ENCODE measurements at regions not wholly inside any gene's neighbourhood (a gene's known extent, or its start where the extent isn't known, plus 50 kb on each side); places are given as distances from the start of the nearest gene placed in this dataset.

DNA sequence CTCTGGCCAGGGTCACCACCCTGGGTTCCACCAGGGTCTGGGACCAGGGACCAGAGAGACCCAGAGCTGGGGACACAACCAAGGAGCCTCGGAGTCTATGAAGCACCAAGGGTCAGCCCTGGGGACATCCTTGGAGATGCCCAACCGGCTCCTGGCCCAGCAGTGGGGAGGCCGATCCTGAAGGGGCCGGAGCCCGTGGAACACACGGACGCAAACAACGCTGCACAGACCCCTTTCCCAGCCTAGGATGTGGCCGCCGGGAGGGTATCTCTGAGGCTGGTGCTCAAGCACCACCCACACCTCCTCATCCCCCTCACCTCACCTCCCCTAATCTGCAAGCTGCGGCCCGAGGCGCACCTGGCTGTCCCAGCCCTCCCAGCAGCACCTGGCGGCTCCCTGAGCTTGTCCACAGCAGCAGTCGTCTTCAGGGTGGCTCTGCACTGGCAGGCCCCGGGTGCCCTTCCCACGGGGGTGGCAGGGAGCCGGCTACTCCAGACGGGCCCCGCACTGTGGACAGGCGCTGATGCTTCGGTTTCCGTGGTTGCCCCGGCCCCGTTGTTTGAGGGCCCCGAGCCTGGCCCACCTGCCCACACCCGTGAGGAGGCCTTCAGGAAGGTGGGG lies 146.8 kb upstream of the C14orf180 start:
- no peak overlapping the region for H3K4me2 ChIP-seq (ENCODE audit: low read length)
- H3K4me3 ChIP-seq (ENCODE audit: low read length), result no peak overlapping the region

DNA sequence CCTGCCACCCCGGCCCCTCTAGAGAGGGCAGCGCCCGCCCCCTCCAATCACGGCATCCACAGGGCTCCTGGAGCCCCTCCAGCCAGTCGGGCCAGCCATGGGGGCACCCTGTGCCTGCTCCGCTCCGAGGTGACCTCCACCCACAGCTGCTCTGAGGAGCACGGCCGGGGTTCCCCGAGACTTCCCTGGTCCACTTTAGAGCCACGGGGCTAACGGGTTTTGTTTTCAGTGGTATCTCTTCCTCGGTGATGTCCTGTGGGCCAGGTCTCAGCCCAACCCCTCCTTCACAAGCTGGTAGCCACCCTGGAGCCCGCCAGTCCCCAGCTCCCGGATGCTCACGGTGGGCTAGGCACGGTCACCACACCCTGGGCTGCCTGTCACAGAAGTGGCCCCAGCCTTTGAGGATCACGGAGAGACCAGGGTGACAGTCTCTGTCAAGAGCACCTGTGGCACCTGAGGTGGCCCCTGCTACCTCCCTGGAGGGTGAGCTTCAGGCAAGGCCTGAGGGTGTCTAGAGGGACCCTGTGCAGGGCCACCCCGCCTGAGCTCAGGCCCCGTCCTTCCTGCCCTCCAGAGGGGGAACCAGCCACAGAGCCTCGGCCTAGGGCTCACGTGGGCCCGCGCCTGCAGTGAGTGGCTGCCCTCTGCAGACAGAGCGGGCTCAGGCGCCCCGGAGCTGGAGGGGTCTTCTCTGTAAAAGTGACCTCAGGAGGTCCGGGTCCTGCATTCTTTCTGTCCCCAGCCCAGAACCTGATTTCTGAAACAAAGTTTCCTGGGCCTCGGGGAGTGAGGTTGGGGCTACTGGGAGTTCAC lies 146.0 kb upstream of the C14orf180 start:
- Histone ChIP-seq H3K9me3 (ENCODE audit: low read length) (no peaks in the 10 kb centered on the region), H4K20me1 (ENCODE audit: insufficient read depth) (no peaks in the 10 kb centered on the region), H3K27me3 (ENCODE audit: insufficient read depth, low read depth, low read length) (no peaks in the 10 kb centered on the region), H3K4me2 (ENCODE audit: low read length) (no peak overlapping the region), H3K9me2 (ENCODE audit: insufficient read depth, low read length) (no peaks in the 10 kb centered on the region), H3K27ac (ENCODE audit: low read length) (no peak overlapping the region), H3F3A (ENCODE audit: insufficient read depth, low read length, poor library complexity, severe bottlenecking) (no peaks in the 10 kb centered on the region), H2AFZ (ENCODE audit: low read depth, low read length) (no peak overlapping the region), H3K36me3 (ENCODE audit: insufficient read depth, low read length) (no peaks in the 10 kb centered on the region), H3K4me3 (ENCODE audit: low read length) (no peak overlapping the region), H3K79me2 (replicated peaks; ENCODE audit: insufficient read depth, low read length) (no peaks in the 10 kb centered on the region), H3K9ac (ENCODE audit: low read length) (no peak overlapping the region)
- TF ChIP-seq MXI1 (conservative IDR thresholded peaks at IDR 0.05; ENCODE audit: poor library complexity, severe bottlenecking) (no peak), POLR2AphosphoS5 (IDR thresholded peaks at IDR 0.05) (no peak), RAD21 (conservative IDR thresholded peaks at IDR 0.05) (no peak), EP300 (conservative IDR thresholded peaks at IDR 0.05; ENCODE audit: poor library complexity, severe bottlenecking) (no peak), TAF1 (IDR thresholded peaks at IDR 0.05; ENCODE audit: low read depth) (no peak), EZH2 (IDR thresholded peaks at IDR 0.05; ENCODE audit: borderline replicate concordance, insufficient read depth, low read length, poor library complexity, severe bottlenecking) (no peak)
- TF ChIP-seq, protein P1, sequence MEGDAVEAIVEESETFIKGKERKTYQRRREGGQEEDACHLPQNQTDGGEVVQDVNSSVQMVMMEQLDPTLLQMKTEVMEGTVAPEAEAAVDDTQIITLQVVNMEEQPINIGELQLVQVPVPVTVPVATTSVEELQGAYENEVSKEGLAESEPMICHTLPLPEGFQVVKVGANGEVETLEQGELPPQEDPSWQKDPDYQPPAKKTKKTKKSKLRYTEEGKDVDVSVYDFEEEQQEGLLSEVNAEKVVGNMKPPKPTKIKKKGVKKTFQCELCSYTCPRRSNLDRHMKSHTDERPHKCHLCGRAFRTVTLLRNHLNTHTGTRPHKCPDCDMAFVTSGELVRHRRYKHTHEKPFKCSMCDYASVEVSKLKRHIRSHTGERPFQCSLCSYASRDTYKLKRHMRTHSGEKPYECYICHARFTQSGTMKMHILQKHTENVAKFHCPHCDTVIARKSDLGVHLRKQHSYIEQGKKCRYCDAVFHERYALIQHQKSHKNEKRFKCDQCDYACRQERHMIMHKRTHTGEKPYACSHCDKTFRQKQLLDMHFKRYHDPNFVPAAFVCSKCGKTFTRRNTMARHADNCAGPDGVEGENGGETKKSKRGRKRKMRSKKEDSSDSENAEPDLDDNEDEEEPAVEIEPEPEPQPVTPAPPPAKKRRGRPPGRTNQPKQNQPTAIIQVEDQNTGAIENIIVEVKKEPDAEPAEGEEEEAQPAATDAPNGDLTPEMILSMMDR (IDR thresholded peaks at IDR 0.05; ENCODE audit: poor library complexity, severe bottlenecking), result no peak

More for the DNA sequence above, 146.8 kb upstream of the C14orf180 start:
- Histone ChIP-seq H3K9me3 (ENCODE audit: low read length) (no peaks in the 10 kb centered on the region), H4K20me1 (ENCODE audit: insufficient read depth) (no peaks in the 10 kb centered on the region), H2AFZ (ENCODE audit: low read depth, low read length) (no peak overlapping the region), H3F3A (ENCODE audit: insufficient read depth, low read length, poor library complexity, severe bottlenecking) (no peaks in the 10 kb centered on the region), H3K36me3 (ENCODE audit: insufficient read depth, low read length) (no peaks in the 10 kb centered on the region), H3K27me3 (ENCODE audit: insufficient read depth, low read depth, low read length) (no peaks in the 10 kb centered on the region), H3K9me2 (ENCODE audit: insufficient read depth, low read length) (no peaks in the 10 kb centered on the region), H3K9ac (ENCODE audit: low read length) (no peak overlapping the region), H3K27ac (ENCODE audit: low read length) (no peak overlapping the region), H3K79me2 (replicated peaks; ENCODE audit: insufficient read depth, low read length) (no peaks in the 10 kb centered on the region)
- TF ChIP-seq, protein P2, sequence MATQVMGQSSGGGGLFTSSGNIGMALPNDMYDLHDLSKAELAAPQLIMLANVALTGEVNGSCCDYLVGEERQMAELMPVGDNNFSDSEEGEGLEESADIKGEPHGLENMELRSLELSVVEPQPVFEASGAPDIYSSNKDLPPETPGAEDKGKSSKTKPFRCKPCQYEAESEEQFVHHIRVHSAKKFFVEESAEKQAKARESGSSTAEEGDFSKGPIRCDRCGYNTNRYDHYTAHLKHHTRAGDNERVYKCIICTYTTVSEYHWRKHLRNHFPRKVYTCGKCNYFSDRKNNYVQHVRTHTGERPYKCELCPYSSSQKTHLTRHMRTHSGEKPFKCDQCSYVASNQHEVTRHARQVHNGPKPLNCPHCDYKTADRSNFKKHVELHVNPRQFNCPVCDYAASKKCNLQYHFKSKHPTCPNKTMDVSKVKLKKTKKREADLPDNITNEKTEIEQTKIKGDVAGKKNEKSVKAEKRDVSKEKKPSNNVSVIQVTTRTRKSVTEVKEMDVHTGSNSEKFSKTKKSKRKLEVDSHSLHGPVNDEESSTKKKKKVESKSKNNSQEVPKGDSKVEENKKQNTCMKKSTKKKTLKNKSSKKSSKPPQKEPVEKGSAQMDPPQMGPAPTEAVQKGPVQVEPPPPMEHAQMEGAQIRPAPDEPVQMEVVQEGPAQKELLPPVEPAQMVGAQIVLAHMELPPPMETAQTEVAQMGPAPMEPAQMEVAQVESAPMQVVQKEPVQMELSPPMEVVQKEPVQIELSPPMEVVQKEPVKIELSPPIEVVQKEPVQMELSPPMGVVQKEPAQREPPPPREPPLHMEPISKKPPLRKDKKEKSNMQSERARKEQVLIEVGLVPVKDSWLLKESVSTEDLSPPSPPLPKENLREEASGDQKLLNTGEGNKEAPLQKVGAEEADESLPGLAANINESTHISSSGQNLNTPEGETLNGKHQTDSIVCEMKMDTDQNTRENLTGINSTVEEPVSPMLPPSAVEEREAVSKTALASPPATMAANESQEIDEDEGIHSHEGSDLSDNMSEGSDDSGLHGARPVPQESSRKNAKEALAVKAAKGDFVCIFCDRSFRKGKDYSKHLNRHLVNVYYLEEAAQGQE (IDR thresholded peaks at IDR 0.05; ENCODE audit: borderline replicate concordance), result no peak
- TF ChIP-seq POLR2AphosphoS5 (IDR thresholded peaks at IDR 0.05) (no peak), TAF1 (IDR thresholded peaks at IDR 0.05; ENCODE audit: low read depth) (no peak)
- TF ChIP-seq, protein P1 (IDR thresholded peaks at IDR 0.05; ENCODE audit: poor library complexity, severe bottlenecking), result no peak
